A673 (cell line): ENCODE measurements at regions not wholly inside any gene's neighbourhood (a gene's known extent, or its start where the extent isn't known, plus 50 kb on each side); places are given as distances from the start of the nearest gene placed in this dataset.

Source experiments
- CTCF ChIP-seq: fragments of 300-800, 200-600 bp; sonication (generic); conservative IDR thresholded peaks from 2 replicates; pipeline ENCODE4 v1.5.1; 2017; ENCODE audit warnings: low read depth, mild to moderate bottlenecking, antibody characterized with exemption, low read length, moderate library complexity, mixed read lengths
- EZH2 ChIP-seq: fragments of 200-600 bp; sonication (generic); IDR thresholded peaks from 2 replicates; pipeline ENCODE4 v1.6.1; 2017; ENCODE audit warnings: borderline replicate concordance, low read depth, mild to moderate bottlenecking, mixed read lengths, antibody characterized with exemption, low read length; ENCODE audit not compliant: poor library complexity, severe bottlenecking

GRCh38 chr1:213331631-213332175 is 280.7 kb downstream of the RPS6KC1 start:
- TF ChIP-seq CTCF = no peak
- TF ChIP-seq EZH2 = no peak
